HK-2 (cell line): ENCODE measurements at regions not wholly inside any gene's neighbourhood (a gene's known extent, or its start where the extent isn't known, plus 50 kb on each side); places are given as distances from the start of the nearest gene placed in this dataset.

Source experiments
- DNase-seq: peaks from one replicate; pipeline ENCODE4 v3.0.0-alpha.2; 2018; ENCODE audit not compliant: unreplicated experiment

DNA sequence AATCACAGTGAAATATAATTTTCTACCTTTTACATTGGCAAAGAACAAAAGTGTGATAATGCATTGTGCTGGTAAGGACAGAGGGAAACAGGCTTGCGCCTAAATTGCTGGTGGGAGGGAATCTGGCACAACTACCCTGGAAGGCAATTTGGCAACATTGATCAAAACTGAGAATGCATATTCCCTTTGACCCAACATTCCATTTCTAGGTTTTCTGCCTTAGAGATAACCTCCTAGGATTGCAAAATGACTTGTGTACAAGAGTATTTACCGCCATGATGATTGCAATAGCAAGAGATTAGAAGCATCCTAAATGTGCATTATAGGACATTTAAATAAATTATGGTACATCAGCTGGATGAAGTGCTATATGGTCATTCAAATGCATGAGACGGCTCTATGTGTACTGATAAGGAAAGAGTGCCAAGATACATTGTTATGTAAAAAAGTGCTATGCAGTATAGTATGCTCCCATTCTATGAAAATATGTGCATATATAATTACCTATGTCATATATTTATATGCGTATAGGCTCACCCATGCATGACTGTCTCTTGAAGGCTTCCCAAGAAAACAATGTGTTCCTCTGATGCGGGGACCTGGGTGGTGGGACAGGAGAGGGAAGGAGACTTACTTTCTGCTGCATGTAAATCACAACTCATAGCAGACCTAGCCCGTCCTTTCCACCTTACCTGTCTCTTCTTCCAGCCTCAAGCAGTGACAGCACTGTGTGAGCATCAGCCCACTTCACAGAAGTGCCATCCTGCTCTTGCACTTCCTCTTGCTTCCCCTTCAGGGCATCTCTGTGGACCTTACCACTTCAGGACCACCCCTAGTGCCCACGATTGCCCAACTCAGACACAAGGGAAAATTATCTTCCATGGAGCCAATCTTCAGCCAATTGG lies 249.9 kb upstream of the TLE3 start:
- DNase-seq: no peak

- no peak for DNase-seq
Measured at GRCh38 chr15:70345251-70346019, 247.7 kb upstream of the TLE3 start.

DNA sequence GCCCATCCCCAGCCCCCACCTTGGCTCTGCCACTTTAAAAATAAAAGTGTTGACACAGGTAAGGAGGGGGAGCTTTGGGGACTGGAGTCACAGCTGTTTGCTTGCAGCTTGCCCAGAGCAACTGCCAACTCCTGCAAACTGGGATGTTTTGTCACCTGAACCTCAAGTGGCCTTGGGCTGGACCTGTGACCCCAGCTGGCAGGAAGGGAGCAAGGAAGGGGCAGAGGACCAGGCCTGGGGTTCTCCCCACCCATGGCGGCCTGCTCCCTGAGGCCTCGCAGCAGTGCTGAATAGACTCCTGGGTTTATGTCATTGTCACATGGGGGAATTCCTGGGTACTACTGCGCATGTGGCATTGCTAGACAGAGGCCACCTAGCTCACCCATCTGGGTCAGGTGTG lies 246.9 kb upstream of the TLE3 start:
- no peak for DNase-seq

- no peak for DNase-seq
Measured at GRCh38 chr15:70343961-70344621, 246.4 kb upstream of the TLE3 start.

DNA sequence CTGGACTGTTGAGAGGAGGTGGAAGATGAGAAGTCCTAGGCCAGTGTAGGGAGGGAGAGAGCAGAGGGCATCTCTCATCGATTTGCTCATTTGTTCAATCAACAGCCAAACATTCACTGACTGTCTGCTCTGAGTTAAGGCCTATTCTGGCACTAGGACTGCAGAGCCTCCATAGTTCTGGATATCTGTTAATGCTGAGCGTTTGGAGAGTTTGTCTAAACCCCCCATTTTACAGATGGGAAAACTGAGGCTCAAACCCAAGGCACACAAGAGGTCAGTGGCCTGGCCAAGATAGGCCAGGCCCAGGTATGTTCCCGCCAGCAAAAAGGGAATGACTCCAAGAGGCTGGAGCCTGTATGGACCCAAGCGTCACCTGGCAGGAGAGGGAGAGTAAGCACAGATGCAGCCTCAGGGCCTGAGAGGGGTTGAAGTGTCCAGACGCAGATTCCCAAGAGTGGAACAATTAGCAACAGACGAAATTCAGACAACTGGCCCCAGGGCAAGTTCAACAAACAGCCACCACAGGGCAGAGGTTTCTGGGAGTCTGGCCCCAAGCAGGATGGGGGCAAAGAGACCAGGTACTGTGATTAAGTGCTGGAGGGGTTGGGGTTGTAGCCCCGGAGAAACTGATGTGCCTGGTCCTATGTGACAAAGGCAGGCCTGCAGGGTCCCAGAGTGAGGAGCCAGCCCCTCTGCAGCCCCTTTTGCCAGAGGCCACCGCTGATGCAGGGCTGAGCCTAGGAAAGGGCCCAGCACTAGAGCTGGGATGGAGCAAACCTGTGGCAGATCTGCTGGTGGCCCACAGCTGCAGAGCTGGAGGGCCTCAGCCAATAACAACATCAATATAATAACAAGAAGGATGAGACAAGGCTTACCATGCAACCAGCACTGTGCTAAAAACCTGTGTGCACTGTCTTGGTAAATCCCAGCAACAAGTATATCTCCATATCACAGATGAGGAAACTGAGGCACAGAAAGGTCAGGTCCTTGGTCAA lies 245.1 kb upstream of the TLE3 start:
- DNase-seq: no peak

GRCh38 chr15:70342141-70342540 lies 244.4 kb upstream of the TLE3 start:
- DNase-seq: no peak

GRCh38 chr15:70341566-70341965 lies 243.8 kb upstream of the TLE3 start:
- DNase-seq: no peak

- no peak for DNase-seq
Measured at GRCh38 chr15:70340494-70340870, 242.8 kb upstream of the TLE3 start.

DNA sequence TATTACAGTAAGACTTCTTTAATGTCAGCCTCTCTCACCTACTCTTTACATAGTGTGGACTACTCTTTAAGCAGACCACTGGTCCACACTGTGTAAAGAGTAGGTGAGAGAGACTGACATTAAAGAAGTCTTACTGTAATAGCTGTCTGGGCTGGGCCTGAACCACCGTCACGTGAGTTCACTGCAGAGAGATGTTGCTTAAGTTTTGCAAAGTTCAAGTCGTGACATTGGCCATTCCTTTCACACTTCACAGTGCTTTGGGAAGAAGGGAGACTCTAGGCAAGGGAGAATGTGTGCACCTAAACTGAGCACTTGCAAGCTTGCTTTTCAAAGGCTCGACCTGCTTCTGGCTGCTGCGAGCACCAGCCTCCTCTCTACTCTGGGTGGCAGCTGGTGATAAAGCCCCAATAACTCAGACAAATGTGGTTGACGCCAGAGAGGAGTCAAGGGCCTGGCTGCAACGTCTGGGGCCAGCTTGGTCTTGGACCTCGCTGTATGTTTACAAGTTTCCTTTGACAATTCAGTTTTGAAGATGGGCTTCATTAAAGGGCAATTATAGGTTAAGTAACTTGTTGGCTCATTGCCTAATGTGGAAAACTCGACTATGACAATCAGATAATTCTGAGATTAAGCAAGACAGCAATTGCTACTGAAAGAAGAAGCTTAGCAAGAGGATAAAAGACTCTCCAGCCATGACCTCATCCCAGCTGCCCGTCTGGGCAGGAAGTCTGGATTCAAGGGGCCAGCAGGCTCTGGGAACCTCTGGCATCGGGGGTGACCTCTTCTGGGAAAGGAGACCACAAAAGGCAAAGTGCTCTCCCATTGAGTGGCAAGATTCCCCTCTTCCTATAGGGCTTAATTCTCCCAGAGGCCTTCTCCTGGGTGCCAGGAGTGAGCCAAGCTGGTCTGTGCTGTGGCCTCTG lies 242.1 kb upstream of the TLE3 start:
- DNase-seq: no peak

DNA sequence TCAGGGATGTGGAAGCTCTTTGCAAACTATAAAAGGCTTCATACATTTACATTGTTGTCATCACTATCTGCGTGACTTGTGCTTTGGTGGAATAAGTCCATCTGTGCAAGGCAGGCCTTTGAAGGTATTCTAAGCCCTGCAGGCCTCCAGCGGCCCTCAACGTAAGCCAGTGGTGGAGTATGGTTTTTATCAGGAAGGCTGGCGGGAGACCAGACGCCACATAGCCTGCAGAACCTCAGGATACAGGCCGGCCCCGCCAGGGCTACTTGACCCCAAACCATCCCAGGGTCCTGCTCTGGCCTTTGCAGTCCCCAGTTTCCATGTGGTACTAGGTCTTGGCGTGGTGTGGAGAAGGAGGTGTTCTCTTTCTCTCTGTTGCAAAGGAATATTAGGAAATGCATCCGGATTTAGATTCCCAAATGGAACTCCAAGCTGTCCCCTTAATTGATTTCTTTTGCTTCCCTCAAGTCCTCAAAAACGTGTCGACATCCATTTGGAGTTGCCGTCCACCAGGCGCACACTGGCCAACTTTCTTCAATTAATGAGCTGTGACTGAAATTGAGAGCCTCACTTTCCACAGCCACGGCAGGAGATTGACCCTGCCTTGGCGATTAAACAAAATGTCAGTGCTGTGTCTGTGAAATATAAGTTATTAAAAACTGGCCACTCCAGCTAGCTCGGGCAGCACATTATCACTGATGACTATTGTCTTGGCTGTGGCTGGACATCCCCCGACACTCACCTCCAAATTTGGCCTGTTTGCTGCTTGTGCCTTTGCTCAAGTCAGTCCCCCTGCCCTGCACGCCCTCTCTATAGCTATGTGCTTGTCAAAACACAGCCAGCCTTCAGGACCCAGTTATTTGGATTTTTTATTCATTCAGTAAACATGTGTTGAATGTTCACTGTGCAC lies 239.8 kb upstream of the TLE3 start:
- DNase-seq: no peak

- no peak for DNase-seq
Measured at GRCh38 chr15:70336425-70337009, 238.8 kb upstream of the TLE3 start.

- no peak for DNase-seq
Measured at GRCh38 chr15:70334286-70334685, 236.6 kb upstream of the TLE3 start.

- DNase-seq: no peak
Measured at GRCh38 chr15:70329179-70329578, 231.5 kb upstream of the TLE3 start.

DNA sequence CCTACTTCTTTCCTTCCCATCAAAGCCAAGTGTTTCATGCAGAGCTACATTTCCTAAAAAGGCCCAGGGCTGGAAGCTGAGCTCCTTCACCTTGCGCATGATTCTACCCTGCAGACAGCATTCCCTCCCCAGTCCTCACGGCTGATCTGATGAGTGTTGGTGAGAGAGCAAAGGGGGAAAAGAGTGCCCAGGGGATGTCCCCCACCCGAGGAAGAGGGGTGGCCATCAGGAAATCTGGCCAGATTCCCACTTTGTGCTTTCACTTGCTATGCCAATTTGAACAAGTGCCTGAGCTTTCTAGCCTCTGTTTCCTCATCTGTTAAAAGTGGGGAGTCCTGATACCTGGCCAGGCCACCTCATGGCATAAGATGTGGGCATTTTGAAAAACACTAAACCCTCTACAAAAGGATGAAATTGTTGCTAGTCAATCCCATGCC lies 231.0 kb upstream of the TLE3 start:
- DNase-seq: no peak

DNA sequence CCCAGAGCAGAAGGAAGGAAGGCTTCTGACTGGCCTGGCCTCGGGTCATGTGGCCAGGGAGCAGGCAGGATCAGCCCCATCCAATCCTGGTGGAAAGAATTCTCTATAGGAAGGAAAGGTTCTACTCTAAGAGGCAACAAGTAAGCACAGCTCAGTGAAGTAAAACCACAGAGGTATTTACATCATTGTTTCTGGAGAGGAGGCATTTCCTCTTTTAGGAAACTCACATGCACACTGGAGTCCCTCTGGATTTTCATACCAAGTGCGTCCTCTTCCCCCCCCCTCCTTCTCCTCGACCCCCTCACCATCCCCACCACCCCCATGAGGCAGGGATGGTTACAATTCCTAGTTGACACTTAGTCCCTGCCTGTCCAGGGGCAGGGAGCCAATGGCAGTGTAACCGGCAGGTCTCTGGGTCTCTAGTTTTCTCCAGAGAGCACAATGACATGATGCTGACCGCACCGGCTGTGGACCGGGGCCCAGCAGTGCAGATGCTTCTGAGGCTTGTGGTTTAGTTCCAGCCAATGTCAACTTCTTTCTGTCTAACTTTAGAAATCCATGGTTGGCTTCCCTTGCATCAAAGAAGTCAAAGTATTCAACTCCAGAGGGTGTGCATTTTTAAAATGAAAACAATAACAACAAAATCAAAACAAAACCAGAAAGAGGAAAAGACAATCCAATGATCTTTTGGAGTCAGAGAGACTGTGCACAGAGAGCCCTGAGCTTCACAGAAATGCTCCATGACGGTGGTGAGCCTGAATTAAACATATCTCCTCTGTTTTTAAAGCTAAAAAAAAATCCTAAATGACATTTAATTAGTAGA lies 230.3 kb upstream of the TLE3 start:
- DNase-seq: no peak

DNA sequence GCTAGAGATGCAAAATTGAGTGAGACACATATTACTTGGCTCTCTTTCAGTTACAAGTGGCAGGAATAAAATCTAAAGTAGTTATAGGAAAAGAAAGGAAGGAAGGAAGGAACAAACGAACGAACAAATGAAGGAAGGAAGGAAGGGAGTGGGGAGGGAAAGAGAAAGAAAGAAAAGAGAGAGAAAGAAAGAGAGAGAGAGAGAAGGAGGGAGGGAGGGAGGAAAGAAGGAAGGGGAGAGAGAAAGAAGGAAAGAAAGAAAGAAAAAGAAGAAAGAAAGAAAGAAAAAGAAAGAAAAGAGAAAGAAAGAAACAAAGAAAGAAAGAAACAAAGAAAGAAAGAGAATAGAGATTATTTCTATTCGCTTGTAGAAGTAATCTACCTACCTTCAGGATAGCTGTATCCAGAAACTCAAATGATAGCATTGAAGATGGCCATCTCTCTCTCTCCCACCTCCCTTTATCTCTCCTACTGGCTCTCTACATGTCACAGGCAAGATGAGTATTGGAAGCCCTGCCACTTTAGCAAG lies 229.7 kb upstream of the TLE3 start:
- DNase-seq: no peak
